ENCODE measurements at regions not wholly inside any gene's neighbourhood (a gene's known extent, or its start where the extent isn't known, plus 50 kb on each side); places are given as distances from the start of the nearest gene placed in this dataset.
A peak's percentile ranks its signal among the peaks of the same experiment; 100 is the strongest.

- peak; percentile 54 for DNase-seq (ENCODE audit: low spot score)
These were observed 50.6 kb upstream of the YWHAQ start for GRCh38 chr2:9681427-9681817.

- DNase-seq (ENCODE audit: low spot score): no peak
These were observed 54.8 kb upstream of the YWHAQ start for GRCh38 chr2:9685637-9686036.

- no peak for DNase-seq (ENCODE audit: low spot score)
These were observed 55.3 kb upstream of the YWHAQ start for GRCh38 chr2:9686061-9686460.

- no peak for DNase-seq (ENCODE audit: low spot score)
These were observed 59.5 kb upstream of the YWHAQ start for GRCh38 chr2:9690252-9690651.

GRCh38 chr2:9690716-9691498 lies 60.1 kb upstream of the YWHAQ start:
- no peak for DNase-seq (ENCODE audit: low spot score)

GRCh38 chr2:9692456-9693195 lies 61.8 kb upstream of the YWHAQ start:
- DNase-seq (ENCODE audit: low spot score): peak; percentile 28

GRCh38 chr2:9693196-9693491 lies 62.3 kb upstream of the YWHAQ start:
- peak; percentile 36 for DNase-seq (ENCODE audit: low spot score)

GRCh38 chr2:9693646-9694045 lies 62.8 kb upstream of the YWHAQ start:
- DNase-seq (ENCODE audit: low spot score): no peak

- DNase-seq (ENCODE audit: low spot score): no peak
These were observed 64.0 kb upstream of the YWHAQ start for GRCh38 chr2:9694661-9695234.

- DNase-seq (ENCODE audit: low spot score): no peak
These were observed 65.1 kb upstream of the YWHAQ start for GRCh38 chr2:9695941-9696340.

GRCh38 chr2:9696731-9697130 lies 65.9 kb upstream of the YWHAQ start:
- no peak for DNase-seq (ENCODE audit: low spot score)

GRCh38 chr2:9697909-9698308 lies 67.1 kb upstream of the YWHAQ start:
- DNase-seq (ENCODE audit: low spot score): no peak

GRCh38 chr2:9699139-9700108 lies 68.6 kb upstream of the YWHAQ start:
- peak; percentile 28 for DNase-seq (ENCODE audit: low spot score)

GRCh38 chr2:9700109-9700495 lies 69.3 kb upstream of the YWHAQ start:
- DNase-seq (ENCODE audit: low spot score): no peak

- no peak for DNase-seq (ENCODE audit: low spot score)
These were observed 71.8 kb upstream of the YWHAQ start for GRCh38 chr2:9702604-9703084.

GRCh38 chr2:9703085-9703678 lies 72.4 kb upstream of the YWHAQ start:
- DNase-seq (ENCODE audit: low spot score): peak; percentile 97

GRCh38 chr2:9703701-9704221 lies 73.0 kb upstream of the YWHAQ start:
- peak; percentile 44 for DNase-seq (ENCODE audit: low spot score)

GRCh38 chr2:9704600-9704999 lies 73.8 kb upstream of the YWHAQ start:
- no peak for DNase-seq (ENCODE audit: low spot score)

GRCh38 chr2:9705196-9705595 lies 74.4 kb upstream of the YWHAQ start:
- DNase-seq (ENCODE audit: low spot score): no peak

- DNase-seq (ENCODE audit: low spot score): no peak
These were observed 76.2 kb upstream of the YWHAQ start for GRCh38 chr2:9707008-9707407.

- DNase-seq (ENCODE audit: low spot score): no peak
These were observed 76.9 kb upstream of the YWHAQ start for GRCh38 chr2:9707611-9708160.
